ENCODE measurements at regions not wholly inside any gene's neighbourhood (a gene's known extent, or its start where the extent isn't known, plus 50 kb on each side); places are given as distances from the start of the nearest gene placed in this dataset.
"Not testable (repeated sequence)": the region's sequence is repeated elsewhere in the genome, so short reads cannot be mapped to it uniquely, and the experiment has no call there.

DNA sequence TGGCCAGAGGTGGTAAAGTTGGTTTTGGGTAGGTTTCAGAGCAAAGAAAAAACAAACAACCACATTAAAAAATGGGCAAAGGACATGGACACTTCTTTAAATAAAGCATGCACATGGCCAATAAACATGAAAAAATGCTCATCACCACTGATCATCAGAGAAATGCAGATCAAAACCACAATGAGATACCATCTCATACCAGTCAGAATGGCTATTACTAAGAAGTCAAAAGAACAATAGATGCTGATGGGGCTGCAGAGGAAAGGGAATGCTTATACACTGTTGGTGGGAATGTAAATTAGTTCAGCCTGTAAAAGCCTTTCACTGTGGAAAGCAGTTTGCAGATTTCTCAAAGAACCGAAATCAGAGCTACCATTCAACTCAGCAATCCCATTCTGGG lies 598.4 kb upstream of the SOX9 start:
- no peak for DNase-seq

DNA sequence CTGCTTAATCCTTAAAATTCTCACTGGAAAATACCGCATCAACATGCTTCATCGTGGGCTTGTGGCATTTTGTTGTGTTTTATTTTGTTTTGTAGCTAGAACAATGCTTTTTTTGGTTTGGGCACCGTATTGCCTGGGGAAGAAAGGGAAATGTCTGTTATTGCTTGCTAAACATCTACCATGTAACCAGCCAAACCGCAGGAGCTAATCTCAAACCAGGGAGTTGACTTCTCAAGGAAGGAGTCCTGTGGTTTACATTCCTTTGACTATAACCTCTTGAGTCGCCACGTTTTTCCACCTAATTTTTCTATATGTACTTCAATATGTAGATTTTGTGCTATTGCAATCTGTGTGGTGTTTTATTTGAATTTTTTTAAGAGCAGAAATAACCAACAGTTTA lies 593.5 kb upstream of the SOX9 start:
- DNase-seq = no peak

DNA sequence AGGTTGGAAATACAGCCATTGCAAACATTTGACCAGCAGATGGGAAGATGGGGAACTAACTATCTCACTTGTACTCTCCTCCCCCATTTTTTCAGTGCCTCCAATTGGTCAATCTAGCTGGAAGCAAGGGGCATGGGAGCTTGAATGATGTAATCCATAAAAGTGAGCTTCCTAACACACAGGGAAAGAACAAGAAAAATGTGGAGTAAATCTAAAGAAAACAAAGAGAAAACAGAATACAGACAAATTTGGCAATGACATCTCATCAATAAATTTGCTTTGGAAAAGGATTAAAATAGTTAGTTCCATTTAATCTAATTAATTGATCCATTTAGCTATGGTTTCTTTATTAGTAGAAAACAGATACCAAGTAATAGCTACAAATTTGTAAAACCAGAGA lies 592.6 kb upstream of the SOX9 start:
- no peak for DNase-seq

DNA sequence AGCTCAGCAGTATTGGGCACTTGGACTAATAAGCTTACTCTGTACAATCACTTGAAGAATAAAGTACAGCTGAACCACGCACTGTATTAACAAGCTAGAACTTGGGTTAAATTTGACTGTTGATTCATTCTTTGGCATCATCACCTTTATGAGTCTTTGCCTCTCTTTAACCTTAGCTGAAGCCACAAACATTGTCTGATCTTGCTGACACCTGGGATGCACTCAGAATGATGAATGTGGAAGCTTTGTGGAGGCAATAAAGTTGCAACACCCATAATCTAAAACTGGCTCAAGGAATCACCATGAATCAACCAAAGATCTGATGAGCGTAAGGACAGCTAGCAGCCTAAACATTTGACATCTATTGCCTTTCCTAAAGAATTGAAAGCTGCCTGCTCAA lies 590.6 kb upstream of the SOX9 start:
- DNase-seq = no peak

- no peak for DNase-seq
Observed at GRCh38 chr17:71535321-71535720, 585.5 kb upstream of the SOX9 start.

DNA sequence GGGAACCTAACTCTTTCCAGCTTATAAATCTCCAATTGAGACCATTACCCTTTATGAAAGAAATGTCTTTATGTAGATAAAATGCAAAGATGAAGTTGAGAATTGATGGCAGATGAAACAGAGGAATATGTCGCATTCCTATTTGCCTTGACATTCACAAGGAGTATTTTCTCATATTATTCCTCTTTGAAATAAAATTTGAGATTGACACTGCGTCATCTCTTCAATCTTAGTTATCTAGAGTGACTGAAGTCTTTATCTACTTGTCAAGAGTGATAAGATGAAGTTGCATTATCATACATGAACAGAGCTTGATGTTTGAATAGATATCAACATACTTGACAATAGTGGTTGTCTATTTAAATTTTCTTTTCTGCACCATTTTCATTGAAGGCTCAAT lies 574.4 kb upstream of the SOX9 start:
- no peak for DNase-seq

GRCh38 chr17:71547904-71548303 lies 572.9 kb upstream of the SOX9 start:
- DNase-seq = no peak

GRCh38 chr17:71548540-71549190 lies 572.2 kb upstream of the SOX9 start:
- DNase-seq = no peak

GRCh38 chr17:71550675-71551074 lies 570.1 kb upstream of the SOX9 start:
- no peak for DNase-seq

GRCh38 chr17:71553381-71553780 lies 567.4 kb upstream of the SOX9 start:
- DNase-seq = no peak

GRCh38 chr17:71558901-71559300 lies 561.9 kb upstream of the SOX9 start:
- no peak for DNase-seq

DNA sequence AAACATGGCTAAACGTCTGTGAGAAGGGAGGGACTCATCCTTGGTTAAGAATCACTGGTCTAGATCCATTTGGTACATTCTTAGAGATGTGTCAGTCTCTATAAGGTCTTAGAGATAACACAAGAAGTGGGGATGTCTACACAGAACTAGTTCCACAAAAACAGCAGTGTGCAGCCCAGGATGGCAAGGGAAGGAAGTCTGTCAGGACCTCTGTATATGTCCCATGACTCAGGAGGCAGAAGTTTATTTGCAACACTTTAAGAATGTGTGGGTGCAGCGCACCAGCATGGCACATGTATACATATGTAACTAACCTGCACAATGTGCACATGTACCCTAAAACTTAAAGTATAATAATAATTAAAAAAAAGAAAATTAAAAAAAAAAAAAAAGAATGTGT lies 548.5 kb upstream of the SOX9 start:
- DNase-seq = no peak

GRCh38 chr17:71578446-71578845 lies 542.4 kb upstream of the SOX9 start:
- DNase-seq = no peak

DNA sequence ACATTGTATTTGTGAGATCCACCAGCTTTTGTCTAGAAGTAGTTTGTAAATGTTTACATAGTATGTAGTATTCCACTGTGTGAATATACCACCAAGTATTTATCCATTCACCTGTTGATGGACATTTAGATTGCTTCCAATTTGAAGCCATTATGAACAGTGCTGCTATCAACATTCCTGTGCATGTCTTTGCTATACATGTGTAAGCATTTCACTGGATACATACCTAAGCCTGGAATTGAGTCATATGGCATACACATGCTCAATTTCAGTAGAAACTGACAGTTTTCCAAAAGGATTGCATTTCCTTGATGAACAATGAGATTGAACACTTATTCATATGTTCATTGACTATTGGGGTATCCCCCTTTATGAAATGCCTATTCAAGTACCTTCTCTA lies 540.6 kb upstream of the SOX9 start:
- no peak for DNase-seq

DNA sequence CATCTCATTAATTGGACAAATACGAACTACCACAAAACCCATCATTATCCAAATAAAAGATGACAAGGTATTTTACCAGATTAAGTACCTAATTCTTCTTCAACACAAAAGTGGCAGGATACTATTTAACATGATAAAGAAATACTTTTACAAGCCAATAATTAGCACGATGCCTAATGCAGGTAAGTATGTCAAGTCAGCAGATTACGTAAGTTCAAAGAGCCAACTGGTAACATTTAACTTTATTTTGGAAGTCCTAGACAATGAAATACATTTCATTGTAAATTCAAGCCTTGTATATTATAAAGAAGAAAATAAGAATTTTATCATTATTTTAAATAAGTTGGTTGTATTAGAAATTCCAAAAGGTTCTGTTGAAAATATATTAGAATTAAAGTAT lies 535.3 kb upstream of the SOX9 start:
- no peak for DNase-seq

- no peak for DNase-seq
Observed at GRCh38 chr17:71592431-71592830, 528.4 kb upstream of the SOX9 start.

DNA sequence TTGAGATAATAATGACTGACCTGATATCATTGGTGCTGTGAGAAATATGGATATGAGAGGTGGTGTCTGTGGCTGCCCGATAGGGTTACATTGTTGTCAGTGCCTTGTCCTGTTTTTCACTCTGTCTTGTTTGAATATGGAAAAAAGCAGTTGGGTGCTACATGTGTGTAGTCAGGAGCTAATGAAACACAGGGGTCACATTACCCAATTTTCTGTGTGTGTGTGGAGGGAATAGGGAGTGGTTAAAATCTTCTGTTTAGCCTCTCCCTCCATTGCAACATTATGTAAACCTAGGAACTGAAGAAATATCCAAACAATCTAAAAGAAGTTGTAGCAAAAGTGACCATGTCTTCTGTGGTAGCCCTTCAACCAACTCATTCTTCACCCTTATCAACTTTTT lies 527.7 kb upstream of the SOX9 start:
- DNase-seq = no peak

- not testable (repeated sequence) for DNase-seq
Observed at GRCh38 chr17:71599583-71599982, 521.2 kb upstream of the SOX9 start.

DNA sequence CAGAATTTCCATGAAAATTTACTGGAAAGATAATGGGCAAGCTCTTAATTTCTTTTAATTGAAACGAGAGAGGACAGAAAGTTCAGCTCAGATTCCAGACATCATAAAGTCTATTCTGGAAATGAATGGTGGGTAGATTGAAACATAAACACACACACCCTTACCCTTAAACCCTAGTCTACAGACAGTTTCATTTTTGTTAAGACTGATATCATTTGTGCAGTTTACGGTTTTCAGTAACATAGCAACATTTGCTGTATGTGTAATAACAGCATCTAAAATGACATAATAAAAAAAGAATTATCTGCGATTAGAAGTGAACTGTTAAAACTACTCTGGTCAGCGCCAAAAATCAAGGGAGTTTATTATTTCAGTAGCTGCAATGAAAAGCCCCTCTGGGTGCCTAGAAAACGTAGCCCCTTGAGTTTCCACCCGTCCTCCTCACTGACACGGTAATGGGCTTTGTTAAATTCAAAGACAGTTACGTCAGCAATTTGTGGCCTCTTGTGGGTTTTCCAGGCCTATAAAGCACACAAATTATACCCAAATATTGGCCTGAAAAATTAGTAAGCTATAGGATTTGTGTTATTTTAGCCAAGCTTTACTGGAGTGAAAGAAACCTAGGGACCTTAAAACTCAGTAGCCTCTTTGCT lies 520.6 kb upstream of the SOX9 start:
- DNase-seq = no peak

DNA sequence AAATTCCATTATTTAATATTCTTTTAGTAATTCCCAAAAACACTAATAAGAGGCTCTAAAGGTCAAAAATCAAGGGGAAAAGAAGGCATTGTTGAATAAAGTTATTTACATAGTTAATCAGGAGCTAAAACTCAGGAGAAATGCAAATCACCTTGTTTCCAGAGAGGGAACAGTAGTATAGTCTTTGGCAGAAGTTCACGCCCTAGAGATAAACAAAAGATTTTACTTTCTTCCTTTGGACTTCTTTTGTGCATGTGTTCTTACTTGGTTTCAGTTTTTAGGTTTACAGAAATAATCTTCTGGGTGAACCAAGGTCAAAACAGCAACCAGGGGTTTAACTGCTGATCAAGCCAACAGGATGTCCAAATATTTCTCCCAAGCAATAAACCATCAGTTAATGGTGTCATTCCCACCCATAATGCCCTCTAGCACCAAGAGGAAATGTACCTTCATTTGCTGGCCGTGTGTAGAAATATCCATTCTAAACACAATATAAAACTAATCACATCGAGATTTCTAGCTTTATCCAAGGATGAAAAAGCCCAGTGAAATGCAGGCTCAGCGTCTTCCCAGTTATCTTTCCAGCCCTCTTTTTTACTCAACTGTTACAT lies 518.8 kb upstream of the SOX9 start:
- DNase-seq = no peak

GRCh38 chr17:71613996-71614395 lies 506.8 kb upstream of the SOX9 start:
- DNase-seq = peak; percentile 93

- no peak for DNase-seq
Observed at GRCh38 chr17:71615820-71616219, 505.0 kb upstream of the SOX9 start.

GRCh38 chr17:71617767-71618166 lies 503.1 kb upstream of the SOX9 start:
- not testable (repeated sequence) for DNase-seq

GRCh38 chr17:71625330-71625729 lies 495.5 kb upstream of the SOX9 start:
- DNase-seq = no peak

- no peak for DNase-seq
Observed at GRCh38 chr17:71628306-71628705, 492.5 kb upstream of the SOX9 start.

All from NCI-H1436 treated with DMSO at 0.1 percent for 48 hours (cell line).